GM23248 (cell line): ENCODE measurements at regions not wholly inside any gene's neighbourhood (a gene's known extent, or its start where the extent isn't known, plus 50 kb on each side); places are given as distances from the start of the nearest gene placed in this dataset.
"Not testable (repeated sequence)": the region's sequence is repeated elsewhere in the genome, so short reads cannot be mapped to it uniquely, and the experiment has no call there.

Experiments
- EZH2 ChIP-seq: fragments of 200-600 bp; sonication (generic); IDR thresholded peaks from 2 replicates; pipeline ENCODE4 v1.6.1; 2018; ENCODE audit warnings: antibody characterized with exemption, mild to moderate bottlenecking; ENCODE audit not compliant: insufficient read depth, poor library complexity, severe bottlenecking
- EZH2phosphoT487 ChIP-seq: fragments of 200-600 bp; sonication (generic); IDR thresholded peaks from 2 replicates; pipeline ENCODE4 v1.6.1; 2018; ENCODE audit warnings: antibody characterized with exemption, moderate library complexity, mild to moderate bottlenecking, low read depth; ENCODE audit not compliant: insufficient read depth

- TF ChIP-seq EZH2phosphoT487, EZH2: not testable (repeated sequence)
Observed at GRCh38 chr5:74522838-74523237, 117.7 kb downstream of the ENC1 start.
